Endothelial cell of umbilical vein (primary cell): ENCODE measurements at regions not wholly inside any gene's neighbourhood (a gene's known extent, or its start where the extent isn't known, plus 50 kb on each side); places are given as distances from the start of the nearest gene placed in this dataset.

Source experiments
- BruUV-seq: library from RNA; stranded (reverse); fragments of 400-500 nt; replicated peaks from 2 replicates; lab custom pipeline; 2021; lab: Mats Ljungman, UMichigan
- CTCF ChIA-PET: fragments of 300-600, 350-600 bp; sonication (Branson Sonifier 250); formaldehyde crosslinking; loops from one replicate; lab custom pipeline; 2021; ENCODE audit warnings: antibody characterized with exemption, inconsistent platforms; lab: Charles Lee
- POLR2A ChIA-PET: fragments of 300-600, 350-600 bp; sonication (Branson Sonifier 250); formaldehyde crosslinking; loops from one replicate; lab custom pipeline; 2021; ENCODE audit warnings: antibody characterized with exemption, inconsistent platforms; lab: Charles Lee
- DNase-seq: peaks from one replicate; pipeline ENCODE4 v3.0.0-alpha.2; 2011; ENCODE audit warnings: low read depth, low spot score
- FAIRE-seq: peaks from 2 replicates; lab custom pipeline; 2011; peaks lifted over from hg19 to GRCh38; lab: Jason Lieb, UNC
- H2AFZ ChIP-seq: 2 replicates; pipeline ENCODE4 v1.6.0; 2012; ENCODE audit warnings: low read depth, low read length, control low read depth, inconsistent platforms
- H3K27ac ChIP-seq: 2 replicates; pipeline ENCODE4 v1.5.1; 2011; ENCODE audit warnings: low read depth, mild to moderate bottlenecking, control low read depth, low read length, moderate library complexity; ENCODE audit not compliant: insufficient read depth
- H3K27me3 ChIP-seq, 2 experiments: 2 replicates each; pipeline versions ENCODE4 v1.6.0 to v1.6.1; 2011; ENCODE audit warnings: low read length in 2 of 2, mixed read lengths in 1 of 2; ENCODE audit not compliant: control insufficient read depth in 2 of 2, insufficient read depth in 2 of 2
- H3K36me3 ChIP-seq, 2 experiments: 2 replicates in 1 of 2; 3 replicates in 1 of 2; pipeline ENCODE4 v1.5.1; 2011; ENCODE audit warnings: low read length in 2 of 2, mild to moderate bottlenecking in 1 of 2, moderate library complexity in 1 of 2; ENCODE audit not compliant: control insufficient read depth in 2 of 2, insufficient read depth in 2 of 2; ENCODE audit errors: extremely low read depth in 1 of 2
- H3K4me1 ChIP-seq: 3 replicates; pipeline ENCODE4 v1.5.1; 2011; ENCODE audit warnings: mild to moderate bottlenecking, low read length; ENCODE audit not compliant: control insufficient read depth, insufficient read depth; ENCODE audit errors: extremely low read depth
- H3K4me2 ChIP-seq: 2 replicates; pipeline ENCODE4 v1.6.1; 2011; ENCODE audit warnings: low read length, control low read depth, mixed read lengths; ENCODE audit not compliant: insufficient read depth
- H3K4me3 ChIP-seq, 3 experiments: fragments of 200-600 bp in 1 of 3; sonication (generic), shearing (Covaris generic) in 1 of 3; replicated peaks in 1 of 3; 2 replicates each; pipeline ENCODE4 v1.5.1; 2011 to 2016; ENCODE audit warnings: control low read depth in 3 of 3, low read length in 3 of 3, mild to moderate bottlenecking in 2 of 3, inconsistent platforms in 1 of 3, low read depth in 1 of 3, moderate library complexity in 1 of 3; ENCODE audit not compliant: insufficient read depth in 1 of 3
- H3K79me2 ChIP-seq: 2 replicates; pipeline ENCODE4 v1.6.0; 2012; ENCODE audit warnings: low read length, inconsistent platforms; ENCODE audit not compliant: control insufficient read depth, insufficient read depth
- H3K9ac ChIP-seq: replicated peaks from 2 replicates; pipeline ENCODE3; 2011; ENCODE audit warnings: low read length, control low read depth; ENCODE audit not compliant: insufficient read depth; ENCODE audit errors: extremely low read depth
- H3K9me1 ChIP-seq: replicated peaks from 3 replicates; pipeline ENCODE4 v1.6.0; 2011; ENCODE audit warnings: mild to moderate bottlenecking, low read length; ENCODE audit not compliant: control insufficient read depth, insufficient read depth; ENCODE audit errors: extremely low read depth
- H3K9me3 ChIP-seq: replicated peaks from 2 replicates; pipeline ENCODE4 v1.5.1; 2012; ENCODE audit warnings: low read length, inconsistent platforms; ENCODE audit not compliant: control insufficient read depth, insufficient read depth
- H4K20me1 ChIP-seq: replicated peaks from 2 replicates; pipeline ENCODE3; 2011; ENCODE audit warnings: mild to moderate bottlenecking, low read length; ENCODE audit not compliant: control insufficient read depth, insufficient read depth; ENCODE audit errors: extremely low read depth
- CTCF ChIP-seq, 2 donors: IDR thresholded peaks; 1 replicate in 1 of 2; 2 replicates in 1 of 2; pipeline ENCODE4 v1.5.1; 2011; ENCODE audit warnings: low read length in 2 of 2, mild to moderate bottlenecking in 2 of 2, moderate library complexity in 2 of 2, control low read depth in 1 of 2, inconsistent platforms in 1 of 2, low read depth in 1 of 2; ENCODE audit not compliant: insufficient read depth in 1 of 2; ENCODE audit errors: extremely low read depth in 1 of 2
- EZH2 ChIP-seq: IDR thresholded peaks from 2 replicates; pipeline ENCODE4 v1.6.1; 2012; ENCODE audit warnings: borderline replicate concordance, low read depth, mild to moderate bottlenecking, moderate library complexity, low read length, inconsistent platforms; ENCODE audit not compliant: severe bottlenecking
- FOS ChIP-seq: IDR thresholded peaks from 2 replicates; pipeline ENCODE4 v1.6.1; 2011; ENCODE audit warnings: mild to moderate bottlenecking, low read length, moderate library complexity, borderline replicate concordance; ENCODE audit not compliant: insufficient read depth
- GATA2 ChIP-seq: IDR thresholded peaks from 2 replicates; pipeline ENCODE4 v1.7.0; 2011; ENCODE audit warnings: low read depth, mild to moderate bottlenecking, moderate library complexity, mixed read lengths, low read length; ENCODE audit not compliant: insufficient read length, insufficient read depth
- JUN ChIP-seq: IDR thresholded peaks from 2 replicates; pipeline ENCODE4 v1.6.1; 2011; ENCODE audit warnings: borderline replicate concordance, low read depth; ENCODE audit not compliant: insufficient read length, insufficient read depth
- MAX ChIP-seq: IDR thresholded peaks from 2 replicates; pipeline ENCODE4 v1.6.1; 2011; ENCODE audit not compliant: insufficient read depth, insufficient read length
- MYC ChIP-seq: IDR thresholded peaks from one replicate; pipeline ENCODE4 v1.6.1; 2011; ENCODE audit warnings: mild to moderate bottlenecking, low read depth, low read length
- POLR2A ChIP-seq: IDR thresholded peaks from 2 replicates; pipeline ENCODE4 v1.6.1; 2012; ENCODE audit warnings: low read depth, mild to moderate bottlenecking, control low read depth, low read length
- POLR2AphosphoS5 ChIP-seq: IDR thresholded peaks from 2 replicates; pipeline ENCODE4 v1.6.1; 2012; ENCODE audit warnings: low read depth, mild to moderate bottlenecking, control low read depth, low read length, moderate library complexity; ENCODE audit not compliant: insufficient read depth
- dilution Hi-C: fragments of 300-500 bp; cut with MboI; formaldehyde crosslinking; loops from one replicate; pipeline ENCODE4 v1.15.0; 2019; ENCODE audit warnings: low sequenced_read_pairs; ENCODE audit not compliant: extremely low pct_ligation_motif_present
- intact Hi-C: fragments of 100-400 bp; cut with micrococcal nuclease; formaldehyde crosslinking; loops from one replicate; pipeline ENCODE4 v1.10.0; 2022

GRCh38 chr22:27195094-27195493, 537.7 kb downstream of the MIAT start:
- ChIA-PET POLR2A (no interaction called here), CTCF (interaction anchor here (1.3 to 1.5 kb wide), 2 partner anchors 12 to 43 kb away, joined by 3 to 4 read pairs; no protein-coding TSS in a partner anchor)
- FAIRE-seq (no peak), DNase-seq (no peak)
- Histone ChIP-seq H3K9ac (no peak overlapping the region), H3K79me2 (no peaks in the 10 kb centered on the region), H3K4me1 (no peaks in the 10 kb centered on the region), H3K36me3 (no peaks in the 10 kb centered on the region), H3K27ac (no peak overlapping the region), H2AFZ (no peak overlapping the region), H3K27me3 (no peaks in the 10 kb centered on the region), H4K20me1 (no peaks in the 10 kb centered on the region), H3K4me2 (no peak overlapping the region), H3K9me1 (no peaks in the 10 kb centered on the region), H3K4me3 (no peak overlapping the region), H3K9me3 (no peaks in the 10 kb centered on the region)
- intact Hi-C loops (no loop called here), dilution Hi-C loops (no loop called here)
- no TSS peak for BruUV-seq
- TF ChIP-seq FOS (no peak), MYC (no peak), POLR2AphosphoS5 (no peak), EZH2 (no peak), POLR2A (no peak), CTCF (IDR thresholded peaks at IDR 0.05; ENCODE audit: extremely low read depth in 1 of 2, insufficient read depth in 1 of 2, low read depth in 1 of 2, low read length in 2 of 2) (no peak), GATA2 (no peak), JUN (no peak), MAX (no peak)
